ENCODE measurements at regions not wholly inside any gene's neighbourhood (a gene's known extent, or its start where the extent isn't known, plus 50 kb on each side); places are given as distances from the start of the nearest gene placed in this dataset.
"Not testable (repeated sequence)": the region's sequence is repeated elsewhere in the genome, so short reads cannot be mapped to it uniquely, and the experiment has no call there.

GRCh38 chr3:13248640-13249039 lies 171.5 kb downstream of the NUP210 start:
- no peak for DNase-seq (ENCODE audit: low read depth in 2 of 2)

- DNase-seq (ENCODE audit: low read depth in 2 of 2) = no peak
Observed at GRCh38 chr3:13245615-13245978, 172.4 kb upstream of the IQSEC1 start.

- no peak for DNase-seq (ENCODE audit: low read depth in 2 of 2)
Observed at GRCh38 chr3:13243586-13243985, 170.4 kb upstream of the IQSEC1 start.

- no peak for DNase-seq (ENCODE audit: low read depth in 2 of 2)
Observed at GRCh38 chr3:13242364-13242737, 169.1 kb upstream of the IQSEC1 start.

- DNase-seq (ENCODE audit: low read depth in 2 of 2) = no peak
Observed at GRCh38 chr3:13241621-13242363, 168.6 kb upstream of the IQSEC1 start.

GRCh38 chr3:13240928-13241618 lies 167.8 kb upstream of the IQSEC1 start:
- DNase-seq (ENCODE audit: low read depth in 2 of 2) = no peak

GRCh38 chr3:13239467-13239760 lies 166.2 kb upstream of the IQSEC1 start:
- DNase-seq (ENCODE audit: low read depth in 2 of 2) = no peak

GRCh38 chr3:13238687-13239466 lies 165.6 kb upstream of the IQSEC1 start:
- DNase-seq (ENCODE audit: low read depth in 2 of 2) = no peak

- no peak for DNase-seq (ENCODE audit: low read depth in 2 of 2)
Observed at GRCh38 chr3:13237776-13238490, 164.7 kb upstream of the IQSEC1 start.

GRCh38 chr3:13236557-13237173 lies 163.4 kb upstream of the IQSEC1 start:
- DNase-seq (ENCODE audit: low read depth in 2 of 2) = no peak

- no peak for DNase-seq (ENCODE audit: low read depth in 2 of 2)
Observed at GRCh38 chr3:13235897-13236296, 162.7 kb upstream of the IQSEC1 start.

GRCh38 chr3:13235079-13235478 lies 161.8 kb upstream of the IQSEC1 start:
- no peak for DNase-seq (ENCODE audit: low read depth in 2 of 2)

GRCh38 chr3:13234666-13235065 lies 161.4 kb upstream of the IQSEC1 start:
- no peak for DNase-seq (ENCODE audit: low read depth in 2 of 2)

- DNase-seq (ENCODE audit: low read depth in 2 of 2) = peak in 1 of 2 donors; percentile 7
Observed at GRCh38 chr3:13233487-13234485, 160.6 kb upstream of the IQSEC1 start.

GRCh38 chr3:13231781-13232666 lies 158.8 kb upstream of the IQSEC1 start:
- DNase-seq (ENCODE audit: low read depth in 2 of 2) = no peak

- no peak for DNase-seq (ENCODE audit: low read depth in 2 of 2)
Observed at GRCh38 chr3:13229273-13229949, 156.2 kb upstream of the IQSEC1 start.

GRCh38 chr3:13228584-13228983 lies 155.4 kb upstream of the IQSEC1 start:
- DNase-seq (ENCODE audit: low read depth in 2 of 2) = no peak

GRCh38 chr3:13228169-13228568 lies 154.9 kb upstream of the IQSEC1 start:
- not testable (repeated sequence) for DNase-seq (ENCODE audit: low read depth in 2 of 2)

Measured in stimulated activated CD8-positive, alpha-beta memory T cell treated with anti-CD3 and anti-CD28 coated beads, Interleukin-7, amount 100 ng/mL, for 4 hours (primary cell).